ENCODE measurements at regions not wholly inside any gene's neighbourhood (a gene's known extent, or its start where the extent isn't known, plus 50 kb on each side); places are given as distances from the start of the nearest gene placed in this dataset.

- no peak overlapping the region for H3K4me3 ChIP-seq (ENCODE audit: low read length)
- no peak overlapping the region for H3K9ac ChIP-seq (ENCODE audit: low read length)
- H3K9me3 ChIP-seq (ENCODE audit: control insufficient read depth, low read length): no peaks in the 10 kb centered on the region
- no peaks in the 10 kb centered on the region for H3K4me1 ChIP-seq (ENCODE audit: control insufficient read depth, insufficient read depth, low read length)
- no peaks in the 10 kb centered on the region for H3K36me3 ChIP-seq (ENCODE audit: control insufficient read depth, insufficient read depth, low read length, severe bottlenecking)
- no peaks in the 10 kb centered on the region for H3K27me3 ChIP-seq (replicated peaks; ENCODE audit: control insufficient read depth, insufficient read depth, low read length)
- no peak for DNase-seq (ENCODE audit: low read depth)
Measured at GRCh38 chr18:78925557-78926242, 53.9 kb upstream of the SALL3 start.

- Histone ChIP-seq H3K9ac (ENCODE audit: low read length) (no peak overlapping the region), H3K4me1 (ENCODE audit: control insufficient read depth, insufficient read depth, low read length) (no peaks in the 10 kb centered on the region), H3K27me3 (replicated peaks; ENCODE audit: control insufficient read depth, insufficient read depth, low read length) (no peaks in the 10 kb centered on the region), H3K9me3 (ENCODE audit: control insufficient read depth, low read length) (no peaks in the 10 kb centered on the region), H3K36me3 (ENCODE audit: control insufficient read depth, insufficient read depth, low read length, severe bottlenecking) (no peaks in the 10 kb centered on the region), H3K4me3 (ENCODE audit: low read length) (no peak overlapping the region)
- DNase-seq (ENCODE audit: low read depth): no peak
Measured at GRCh38 chr18:78926243-78926615, 53.4 kb upstream of the SALL3 start.

- H3K4me1 ChIP-seq (ENCODE audit: control insufficient read depth, insufficient read depth, low read length): no peaks in the 10 kb centered on the region
- no peaks in the 10 kb centered on the region for H3K36me3 ChIP-seq (ENCODE audit: control insufficient read depth, insufficient read depth, low read length, severe bottlenecking)
- H3K9me3 ChIP-seq (ENCODE audit: control insufficient read depth, low read length): no peaks in the 10 kb centered on the region
- H3K4me3 ChIP-seq (ENCODE audit: low read length): no peak overlapping the region
- no peaks in the 10 kb centered on the region for H3K27me3 ChIP-seq (replicated peaks; ENCODE audit: control insufficient read depth, insufficient read depth, low read length)
- DNase-seq (ENCODE audit: low read depth): no peak
- no peak overlapping the region for H3K9ac ChIP-seq (ENCODE audit: low read length)
Measured at GRCh38 chr18:78927156-78927555, 52.5 kb upstream of the SALL3 start.

GRCh38 chr18:78927616-78928015 lies 52.0 kb upstream of the SALL3 start:
- Histone ChIP-seq H3K27me3 (replicated peaks; ENCODE audit: control insufficient read depth, insufficient read depth, low read length) (no peaks in the 10 kb centered on the region), H3K9ac (ENCODE audit: low read length) (no peak overlapping the region), H3K36me3 (ENCODE audit: control insufficient read depth, insufficient read depth, low read length, severe bottlenecking) (no peaks in the 10 kb centered on the region), H3K4me1 (ENCODE audit: control insufficient read depth, insufficient read depth, low read length) (no peaks in the 10 kb centered on the region), H3K9me3 (ENCODE audit: control insufficient read depth, low read length) (no peaks in the 10 kb centered on the region), H3K4me3 (ENCODE audit: low read length) (no peak overlapping the region)
- no peak for DNase-seq (ENCODE audit: low read depth)

GRCh38 chr18:78928076-78928475 lies 51.5 kb upstream of the SALL3 start:
- H3K4me3 ChIP-seq (ENCODE audit: low read length): no peak overlapping the region
- H3K27me3 ChIP-seq (replicated peaks; ENCODE audit: control insufficient read depth, insufficient read depth, low read length): no peaks in the 10 kb centered on the region
- H3K9me3 ChIP-seq (ENCODE audit: control insufficient read depth, low read length): no peaks in the 10 kb centered on the region
- H3K9ac ChIP-seq (ENCODE audit: low read length): no peak overlapping the region
- DNase-seq (ENCODE audit: low read depth): no peak
- H3K4me1 ChIP-seq (ENCODE audit: control insufficient read depth, insufficient read depth, low read length): no peaks in the 10 kb centered on the region
- H3K36me3 ChIP-seq (ENCODE audit: control insufficient read depth, insufficient read depth, low read length, severe bottlenecking): no peaks in the 10 kb centered on the region

GRCh38 chr18:78929516-78929915 lies 50.1 kb upstream of the SALL3 start:
- no peak for DNase-seq (ENCODE audit: low read depth)

More at GRCh38 chr18:78929516-78929915, 50.1 kb upstream of the SALL3 start:
- Histone ChIP-seq H3K4me1 (ENCODE audit: control insufficient read depth, insufficient read depth, low read length) (no peaks in the 10 kb centered on the region), H3K9ac (ENCODE audit: low read length) (no peak overlapping the region), H3K36me3 (ENCODE audit: control insufficient read depth, insufficient read depth, low read length, severe bottlenecking) (no peaks in the 10 kb centered on the region), H3K4me3 (ENCODE audit: low read length) (no peak overlapping the region), H3K9me3 (ENCODE audit: control insufficient read depth, low read length) (no peaks in the 10 kb centered on the region), H3K27me3 (replicated peaks; ENCODE audit: control insufficient read depth, insufficient read depth, low read length) (no peaks in the 10 kb centered on the region)
